ENCODE measurements at regions not wholly inside any gene's neighbourhood (a gene's known extent, or its start where the extent isn't known, plus 50 kb on each side); places are given as distances from the start of the nearest gene placed in this dataset.

GRCh38 chr13:71148396-71148795, 718.6 kb downstream of the DACH1 start:
- Histone ChIP-seq H3K27ac (no peak overlapping the region), H3K4me3 (no peak overlapping the region), H3K27me3 (no peaks in the 10 kb centered on the region), H3K4me1 (no peaks in the 10 kb centered on the region), H3K36me3 (no peaks in the 10 kb centered on the region), H3K9me3 (no peaks in the 10 kb centered on the region)
- ATAC-seq: no peak
- TF ChIP-seq, protein P1, sequence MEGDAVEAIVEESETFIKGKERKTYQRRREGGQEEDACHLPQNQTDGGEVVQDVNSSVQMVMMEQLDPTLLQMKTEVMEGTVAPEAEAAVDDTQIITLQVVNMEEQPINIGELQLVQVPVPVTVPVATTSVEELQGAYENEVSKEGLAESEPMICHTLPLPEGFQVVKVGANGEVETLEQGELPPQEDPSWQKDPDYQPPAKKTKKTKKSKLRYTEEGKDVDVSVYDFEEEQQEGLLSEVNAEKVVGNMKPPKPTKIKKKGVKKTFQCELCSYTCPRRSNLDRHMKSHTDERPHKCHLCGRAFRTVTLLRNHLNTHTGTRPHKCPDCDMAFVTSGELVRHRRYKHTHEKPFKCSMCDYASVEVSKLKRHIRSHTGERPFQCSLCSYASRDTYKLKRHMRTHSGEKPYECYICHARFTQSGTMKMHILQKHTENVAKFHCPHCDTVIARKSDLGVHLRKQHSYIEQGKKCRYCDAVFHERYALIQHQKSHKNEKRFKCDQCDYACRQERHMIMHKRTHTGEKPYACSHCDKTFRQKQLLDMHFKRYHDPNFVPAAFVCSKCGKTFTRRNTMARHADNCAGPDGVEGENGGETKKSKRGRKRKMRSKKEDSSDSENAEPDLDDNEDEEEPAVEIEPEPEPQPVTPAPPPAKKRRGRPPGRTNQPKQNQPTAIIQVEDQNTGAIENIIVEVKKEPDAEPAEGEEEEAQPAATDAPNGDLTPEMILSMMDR (IDR thresholded peaks at IDR 0.05): no peak
- intact Hi-C loops (cut with DNase I): no loop called here
- no peak for DNase-seq

GRCh38 chr13:71144883-71145282, 722.1 kb downstream of the DACH1 start:
- TF ChIP-seq, protein P1 (IDR thresholded peaks at IDR 0.05): no peak
- ATAC-seq (no peak), DNase-seq (no peak)
- intact Hi-C loops (cut with DNase I): no loop called here
- no peaks in the 10 kb centered on the region for H3K27me3 ChIP-seq
- H3K4me3 ChIP-seq: no peak overlapping the region
- no peak overlapping the region for H3K27ac ChIP-seq
- H3K36me3 ChIP-seq: no peaks in the 10 kb centered on the region
- H3K4me1 ChIP-seq: no peaks in the 10 kb centered on the region
- H3K9me3 ChIP-seq: no peaks in the 10 kb centered on the region

DNA sequence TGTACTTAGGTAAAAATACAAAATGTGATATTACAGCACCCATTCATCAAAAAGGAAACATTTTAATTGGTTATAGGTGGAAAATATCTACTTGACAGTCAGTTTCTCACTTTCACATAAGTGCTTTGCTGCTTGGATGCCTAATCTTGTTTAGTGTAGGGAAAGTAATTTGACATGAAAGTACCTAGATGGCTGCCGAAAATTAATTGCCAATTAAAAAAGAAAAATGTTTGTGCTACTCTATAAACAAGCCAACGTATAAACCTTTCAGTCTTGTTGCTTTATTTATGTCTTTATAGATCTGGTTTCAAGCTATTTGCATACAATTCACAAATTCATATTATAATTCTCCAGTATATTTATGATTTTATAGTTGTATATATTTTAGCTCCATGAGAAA, 729.9 kb downstream of the DACH1 start:
- no peak for DNase-seq
- ATAC-seq: no peak
- Histone ChIP-seq H3K4me3 (no peak overlapping the region), H3K36me3 (no peaks in the 10 kb centered on the region), H3K27ac (no peak overlapping the region), H3K27me3 (no peaks in the 10 kb centered on the region), H3K9me3 (no peaks in the 10 kb centered on the region), H3K4me1 (no peaks in the 10 kb centered on the region)
- TF ChIP-seq, protein P1 (IDR thresholded peaks at IDR 0.05): no peak
- intact Hi-C loops (cut with DNase I): no loop called here

GRCh38 chr13:71124230-71124629, 742.8 kb downstream of the DACH1 start:
- H3K4me1 ChIP-seq: no peaks in the 10 kb centered on the region
- H3K36me3 ChIP-seq: no peaks in the 10 kb centered on the region
- H3K4me3 ChIP-seq: no peak overlapping the region
- no peaks in the 10 kb centered on the region for H3K9me3 ChIP-seq
- DNase-seq: no peak
- ATAC-seq: no peak
- H3K27ac ChIP-seq: no peak overlapping the region
- no peaks in the 10 kb centered on the region for H3K27me3 ChIP-seq
- intact Hi-C loops (cut with DNase I): no loop called here
- TF ChIP-seq, protein P1 (IDR thresholded peaks at IDR 0.05): no peak

DNA sequence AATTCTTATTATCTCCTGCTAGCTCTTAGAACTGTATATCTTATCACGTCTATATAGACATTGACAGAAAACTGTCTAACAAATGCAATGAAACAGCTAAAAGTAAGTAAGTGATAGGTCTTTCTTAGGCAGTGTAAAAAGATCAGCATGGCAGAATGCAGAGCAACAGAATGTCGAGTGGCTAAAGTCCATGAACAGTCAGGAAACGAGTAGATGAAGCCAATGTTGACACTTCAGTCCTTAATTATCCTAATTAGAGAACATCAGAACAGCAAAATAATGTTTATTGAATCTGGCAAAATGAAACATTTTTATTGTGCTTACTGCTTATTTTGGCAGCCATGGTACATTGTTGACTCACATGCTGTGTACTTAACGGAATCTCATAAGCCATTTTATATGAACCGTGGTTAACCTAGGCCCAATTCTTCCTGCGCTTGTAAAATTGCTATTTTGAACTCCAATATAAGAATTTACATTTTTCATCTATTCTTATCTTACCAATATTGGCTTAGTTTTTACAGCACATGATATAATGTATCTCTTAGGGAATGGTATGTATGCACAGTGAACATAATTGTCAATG, 748.1 kb downstream of the DACH1 start:
- H3K36me3 ChIP-seq: no peaks in the 10 kb centered on the region
- no peaks in the 10 kb centered on the region for H3K4me1 ChIP-seq
- ATAC-seq (no peak), DNase-seq (no peak)
- H3K27me3 ChIP-seq: no peaks in the 10 kb centered on the region
- intact Hi-C loops (cut with DNase I): no loop called here
- H3K27ac ChIP-seq: no peak overlapping the region
- no peaks in the 10 kb centered on the region for H3K9me3 ChIP-seq
- no peak overlapping the region for H3K4me3 ChIP-seq
- TF ChIP-seq, protein P1 (IDR thresholded peaks at IDR 0.05): no peak

DNA sequence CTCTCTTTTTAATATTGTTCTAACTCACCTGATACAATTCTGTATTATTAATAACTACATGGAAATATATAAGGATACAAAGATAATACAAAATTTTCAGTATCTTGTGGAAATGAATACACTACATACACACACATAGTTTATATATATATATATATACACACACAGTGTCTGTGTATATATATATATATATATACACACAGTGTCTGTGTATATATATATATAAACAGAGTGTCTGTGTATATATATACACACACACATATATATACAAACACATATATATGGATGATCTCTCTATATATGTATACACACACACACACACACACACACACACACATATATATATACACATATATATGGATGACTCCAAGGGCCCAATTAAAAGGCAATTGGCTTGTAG, 749.1 kb downstream of the DACH1 start:
- ATAC-seq (no peak), DNase-seq (no peak)
- intact Hi-C loops (cut with DNase I): no loop called here
- no peak overlapping the region for H3K4me3 ChIP-seq
- no peaks in the 10 kb centered on the region for H3K4me1 ChIP-seq
- no peaks in the 10 kb centered on the region for H3K36me3 ChIP-seq
- H3K27me3 ChIP-seq: no peaks in the 10 kb centered on the region
- H3K27ac ChIP-seq: no peak overlapping the region
- no peaks in the 10 kb centered on the region for H3K9me3 ChIP-seq
- TF ChIP-seq, protein P1 (IDR thresholded peaks at IDR 0.05): no peak

Data from upper lobe of right lung (tissue), 1 donor.